Panc1 (cell line): ENCODE measurements at regions not wholly inside any gene's neighbourhood (a gene's known extent, or its start where the extent isn't known, plus 50 kb on each side); places are given as distances from the start of the nearest gene placed in this dataset.

ENCODE experiments used
- ATAC-seq: fragments of 200-7000 bp; cut with Tn5 transposase; 2 replicates; pipeline ENCODE4 v1.9.1; 2020; ENCODE audit warnings: mild to moderate bottlenecking, moderate library complexity
- BruUV-seq: library from RNA; stranded (reverse); fragments of 400-500 nt; replicated peaks from 2 replicates; lab custom pipeline; 2021; lab: Mats Ljungman, UMichigan
- CTCF ChIA-PET: fragments of 300-600 bp; sonication (Branson Sonifier 250); formaldehyde crosslinking; loops from one replicate; lab custom pipeline; 2022; ENCODE audit warnings: antibody characterized with exemption; lab: Charles Lee
- POLR2A ChIA-PET: fragments of 300-600 bp; sonication (Branson Sonifier 250); formaldehyde crosslinking; loops from one replicate; lab custom pipeline; 2022; ENCODE audit warnings: antibody characterized with exemption; lab: Charles Lee
- DNase-seq: peaks from one replicate; pipeline ENCODE4 v3.0.0-alpha.2; 2010; ENCODE audit warnings: low read depth, low spot score
- H3K27ac ChIP-seq: 2 replicates; pipeline ENCODE4 v1.5.1; 2011; ENCODE audit warnings: mild to moderate bottlenecking, low read length, inconsistent platforms
- H3K27me3 ChIP-seq: fragments of 200-500 bp; sonication (Bioruptor generic); 2 replicates; pipeline ENCODE4 v1.6.0; 2014; ENCODE audit warnings: low read length, inconsistent platforms; ENCODE audit not compliant: control insufficient read depth, insufficient read depth
- H3K36me3 ChIP-seq: fragments of 200-500 bp; sonication (Bioruptor generic); 2 replicates; pipeline ENCODE4 v1.5.1; 2014; ENCODE audit warnings: inconsistent platforms, mild to moderate bottlenecking, low read length, moderate library complexity; ENCODE audit not compliant: control insufficient read depth, insufficient read depth
- H3K4me1 ChIP-seq: 2 replicates; pipeline ENCODE4 v1.5.1; 2011; ENCODE audit warnings: inconsistent platforms, mild to moderate bottlenecking, low read length, moderate library complexity; ENCODE audit not compliant: control insufficient read depth, insufficient read depth
- H3K4me3 ChIP-seq, 2 experiments: 2 replicates each; pipeline ENCODE4 v1.5.1; 2011 to 2012; ENCODE audit warnings: low read depth in 2 of 2, low read length in 2 of 2, mild to moderate bottlenecking in 2 of 2, inconsistent platforms in 1 of 2, moderate library complexity in 1 of 2
- H3K9me3 ChIP-seq: fragments of 200-500 bp; sonication (Bioruptor generic); 2 replicates; pipeline ENCODE4 v1.5.1; 2014; ENCODE audit warnings: low read depth, mild to moderate bottlenecking, inconsistent platforms, low read length, moderate library complexity; ENCODE audit not compliant: control insufficient read depth, insufficient read depth
- POLR2AphosphoS5 ChIP-seq: IDR thresholded peaks from 2 replicates; pipeline ENCODE4 v1.6.1; 2012; ENCODE audit warnings: mild to moderate bottlenecking, low read depth, low read length, moderate library complexity
- REST ChIP-seq, 2 experiments: IDR thresholded peaks; 2 replicates each; pipeline ENCODE4 v1.6.1; 2011 to 2012; ENCODE audit warnings: low read depth in 2 of 2, control low read depth in 1 of 2, low read length in 1 of 2, mild to moderate bottlenecking in 1 of 2, moderate library complexity in 1 of 2; ENCODE audit not compliant: insufficient read depth in 1 of 2
- SIN3A ChIP-seq: IDR thresholded peaks from 2 replicates; pipeline ENCODE4 v1.6.1; 2012; ENCODE audit warnings: low read depth, mild to moderate bottlenecking, low read length, moderate library complexity, borderline replicate concordance; ENCODE audit not compliant: insufficient read depth
- TCF7L2 ChIP-seq: IDR thresholded peaks from 2 replicates; pipeline ENCODE4 v1.6.1; 2011; ENCODE audit warnings: mild to moderate bottlenecking, low read depth, low read length, inconsistent platforms
- in situ Hi-C: cut with HindIII; loops from 2 replicates; pipeline ENCODE4 v1.10.0; 2016; ENCODE audit warnings: low sequenced_read_pairs, low pct_unique_long_range_greater_than_20kb
- intact Hi-C: fragments of 100-400 bp; cut with micrococcal nuclease; formaldehyde crosslinking; loops from one replicate; pipeline ENCODE4 v1.10.0; 2022; ENCODE audit not compliant: unreplicated experiment
- TF ChIP-seq, protein P1 (sequence below): fragments of 450-650 bp; IDR thresholded peaks from 2 replicates; pipeline ENCODE4 v1.5.1; 2017; ENCODE audit warnings: mild to moderate bottlenecking

- TF ChIP-seq, protein P1, sequence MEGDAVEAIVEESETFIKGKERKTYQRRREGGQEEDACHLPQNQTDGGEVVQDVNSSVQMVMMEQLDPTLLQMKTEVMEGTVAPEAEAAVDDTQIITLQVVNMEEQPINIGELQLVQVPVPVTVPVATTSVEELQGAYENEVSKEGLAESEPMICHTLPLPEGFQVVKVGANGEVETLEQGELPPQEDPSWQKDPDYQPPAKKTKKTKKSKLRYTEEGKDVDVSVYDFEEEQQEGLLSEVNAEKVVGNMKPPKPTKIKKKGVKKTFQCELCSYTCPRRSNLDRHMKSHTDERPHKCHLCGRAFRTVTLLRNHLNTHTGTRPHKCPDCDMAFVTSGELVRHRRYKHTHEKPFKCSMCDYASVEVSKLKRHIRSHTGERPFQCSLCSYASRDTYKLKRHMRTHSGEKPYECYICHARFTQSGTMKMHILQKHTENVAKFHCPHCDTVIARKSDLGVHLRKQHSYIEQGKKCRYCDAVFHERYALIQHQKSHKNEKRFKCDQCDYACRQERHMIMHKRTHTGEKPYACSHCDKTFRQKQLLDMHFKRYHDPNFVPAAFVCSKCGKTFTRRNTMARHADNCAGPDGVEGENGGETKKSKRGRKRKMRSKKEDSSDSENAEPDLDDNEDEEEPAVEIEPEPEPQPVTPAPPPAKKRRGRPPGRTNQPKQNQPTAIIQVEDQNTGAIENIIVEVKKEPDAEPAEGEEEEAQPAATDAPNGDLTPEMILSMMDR, result no peak
- TF ChIP-seq SIN3A, result no peak
- no peak for TF ChIP-seq REST (IDR thresholded peaks at IDR 0.05; ENCODE audit: insufficient read depth in 1 of 2, low read depth in 2 of 2, low read length in 1 of 2)
- no peak for TF ChIP-seq POLR2AphosphoS5
- TF ChIP-seq TCF7L2, result no peak
- CTCF ChIA-PET, result no interaction called here
- ATAC-seq (no peak), DNase-seq (no peak)
- intact Hi-C loops, result no loop called here
- Histone ChIP-seq H3K4me1 (no peaks in the 10 kb centered on the region), H3K27ac (no peak overlapping the region), H3K9me3 (no peaks in the 10 kb centered on the region), H3K27me3 (no peaks in the 10 kb centered on the region), H3K36me3 (no peaks in the 10 kb centered on the region), H3K4me3 (no peak overlapping the region)
- no TSS peak for BruUV-seq
- in situ Hi-C loops, result no loop called here
- POLR2A ChIA-PET, result no interaction called here
Observed at GRCh38 chr9:78163834-78164233, 72.0 kb upstream of the CEP78 start.

GRCh38 chr9:78158286-78158685 is 77.6 kb upstream of the CEP78 start:
- DNase-seq (no peak), ATAC-seq (no peak)
- Histone ChIP-seq H3K4me3 (no peak overlapping the region), H3K27ac (no peak overlapping the region), H3K9me3 (no peaks in the 10 kb centered on the region), H3K36me3 (no peaks in the 10 kb centered on the region), H3K4me1 (no peaks in the 10 kb centered on the region), H3K27me3 (peaks cover 2% of the 10 kb centered on the region; the same call in 1 of the 2 replicates)
- CTCF ChIA-PET, result no interaction called here
- in situ Hi-C loops (no loop called here), intact Hi-C loops (no loop called here)
- POLR2A ChIA-PET, result no interaction called here
- TF ChIP-seq, protein P1, result no peak
- TF ChIP-seq TCF7L2 (no peak), REST (IDR thresholded peaks at IDR 0.05; ENCODE audit: insufficient read depth in 1 of 2, low read depth in 2 of 2, low read length in 1 of 2) (no peak), SIN3A (no peak), POLR2AphosphoS5 (no peak)
- no TSS peak for BruUV-seq
